IMR-90 (cell line): ENCODE measurements at regions not wholly inside any gene's neighbourhood (a gene's known extent, or its start where the extent isn't known, plus 50 kb on each side); places are given as distances from the start of the nearest gene placed in this dataset.

Experiments
- BHLHE40 ChIP-seq: fragments of 150-350 bp; IDR thresholded peaks from 2 replicates; pipeline ENCODE4 v1.6.1; 2016; ENCODE audit warnings: mild to moderate bottlenecking, low read depth, low read length
- CEBPB ChIP-seq: IDR thresholded peaks from 2 replicates; pipeline ENCODE4 v1.6.1; 2012; ENCODE audit warnings: low read depth, low read length, improper control_type of control experiment
- CTCF ChIP-seq: conservative IDR thresholded peaks from 2 replicates; pipeline ENCODE4 v1.5.1; 2012; ENCODE audit warnings: mild to moderate bottlenecking, low read depth, low read length, improper control_type of control experiment
- ELK1 ChIP-seq: fragments of 150-350 bp; IDR thresholded peaks from 2 replicates; pipeline ENCODE4 v1.6.1; 2016; ENCODE audit warnings: low read depth, mild to moderate bottlenecking, low read length, moderate library complexity, borderline replicate concordance
- MAFK ChIP-seq: IDR thresholded peaks from 2 replicates; pipeline ENCODE4 v1.6.1; 2012; ENCODE audit warnings: low read depth, low read length, improper control_type of control experiment
- MAZ ChIP-seq: IDR thresholded peaks from 2 replicates; pipeline ENCODE4 v1.6.1; 2012; ENCODE audit warnings: low read depth, mild to moderate bottlenecking, low read length, improper control_type of control experiment, moderate library complexity, borderline replicate concordance
- MXI1 ChIP-seq: IDR thresholded peaks from 2 replicates; pipeline ENCODE4 v1.6.1; 2012; ENCODE audit warnings: low read depth, mild to moderate bottlenecking, low read length, moderate library complexity, borderline replicate concordance
- NFE2L2 ChIP-seq: fragments of 150-350 bp; IDR thresholded peaks from 2 replicates; pipeline ENCODE4 v1.6.1; 2016; ENCODE audit warnings: low read depth, mild to moderate bottlenecking, low read length
- POLR2A ChIP-seq: IDR thresholded peaks from 2 replicates; pipeline ENCODE4 v1.6.1; 2012; ENCODE audit warnings: mild to moderate bottlenecking, low read depth, low read length
- RFX5 ChIP-seq: IDR thresholded peaks from 2 replicates; pipeline ENCODE4 v1.8.0; 2012; ENCODE audit warnings: low read depth, mild to moderate bottlenecking, low read length, moderate library complexity
- USF2 ChIP-seq: fragments of 150-350 bp; IDR thresholded peaks from 2 replicates; pipeline ENCODE4 v1.6.1; 2017; ENCODE audit warnings: mild to moderate bottlenecking, antibody characterized with exemption, low read length, low read depth

GRCh38 chr12:42815068-42815467 is 225.5 kb upstream of the PRICKLE1 start:
- TF ChIP-seq CTCF: no peak
- no peak for TF ChIP-seq POLR2A
- TF ChIP-seq USF2: no peak
- no peak for TF ChIP-seq CEBPB
- TF ChIP-seq RFX5: no peak
- TF ChIP-seq MAFK: no peak
- TF ChIP-seq MAZ: no peak
- TF ChIP-seq BHLHE40: no peak
- TF ChIP-seq ELK1: no peak
- TF ChIP-seq MXI1: no peak
- no peak for TF ChIP-seq NFE2L2
